Prostate gland (tissue), 2 donors: ENCODE measurements at regions not wholly inside any gene's neighbourhood (a gene's known extent, or its start where the extent isn't known, plus 50 kb on each side); places are given as distances from the start of the nearest gene placed in this dataset.
"Not testable (repeated sequence)": the region's sequence is repeated elsewhere in the genome, so short reads cannot be mapped to it uniquely, and the experiment has no call there.

Experiments used
- DNase-seq: peaks from one replicate; pipeline ENCODE4 v3.0.0-alpha.2; 2019; ENCODE audit warnings: low spot score
- H3K27ac ChIP-seq, 2 donors: fragments of 200-600 bp; sonication (generic); 2 replicates each; pipeline ENCODE4 v1.5.1; 2017 to 2019
- H3K27me3 ChIP-seq: fragments of 200-600 bp; sonication (generic); replicated peaks from 2 replicates; pipeline ENCODE4 v1.5.1; 2019; ENCODE audit not compliant: insufficient read depth
- H3K36me3 ChIP-seq, 2 donors: fragments of 200-600 bp; sonication (generic); 1 replicate in 1 of 2; 2 replicates in 1 of 2; pipeline versions ENCODE4 v1.5.1 to v1.8.1; 2017 to 2019
- H3K4me1 ChIP-seq: fragments of 200-600 bp; sonication (generic); replicated peaks from 2 replicates; pipeline ENCODE4 v1.5.1; 2019
- H3K4me3 ChIP-seq, 2 donors: fragments of 200-600 bp; sonication (generic); 2 replicates each; pipeline ENCODE4 v1.5.1; 2017 to 2019
- H3K9me3 ChIP-seq: fragments of 200-600 bp; sonication (generic); 2 replicates; pipeline ENCODE4 v1.5.1; 2017
- CTCF ChIP-seq, 4 experiments: fragments of 200-600 bp in 2 of 4; fragments of 450-650 bp in 2 of 4; sonication (generic) in 2 of 4; IDR thresholded peaks; 1 replicate in 3 of 4; 2 replicates in 1 of 4; pipeline ENCODE4 v1.5.1; 2016 to 2019; ENCODE audit warnings: antibody characterized with exemption in 4 of 4, mild to moderate bottlenecking in 2 of 4, moderate library complexity in 2 of 4
- WGBS: methylation state at CpG from one replicate; pipeline ENCODE4 v1.1.5; 2018; 5-methylcytosine and 5-hydroxymethylcytosine counted together
- intact Hi-C: fragments of 100-400 bp; cut with DNase I; formaldehyde crosslinking; loops from one replicate; pipeline ENCODE4 v1.14.2; 2022

GRCh38 chr15:30723540-30724175 lies 97.7 kb downstream of the ARHGAP11B start:
- H3K9me3 ChIP-seq, H3K27me3 ChIP-seq, H3K4me1 ChIP-seq, intact Hi-C loops, DNase-seq, H3K4me3 ChIP-seq, H3K36me3 ChIP-seq, H3K27ac ChIP-seq: not testable (repeated sequence)
- WGBS, result 100% methylated on average over 1 of the region's 1 CpG

DNA sequence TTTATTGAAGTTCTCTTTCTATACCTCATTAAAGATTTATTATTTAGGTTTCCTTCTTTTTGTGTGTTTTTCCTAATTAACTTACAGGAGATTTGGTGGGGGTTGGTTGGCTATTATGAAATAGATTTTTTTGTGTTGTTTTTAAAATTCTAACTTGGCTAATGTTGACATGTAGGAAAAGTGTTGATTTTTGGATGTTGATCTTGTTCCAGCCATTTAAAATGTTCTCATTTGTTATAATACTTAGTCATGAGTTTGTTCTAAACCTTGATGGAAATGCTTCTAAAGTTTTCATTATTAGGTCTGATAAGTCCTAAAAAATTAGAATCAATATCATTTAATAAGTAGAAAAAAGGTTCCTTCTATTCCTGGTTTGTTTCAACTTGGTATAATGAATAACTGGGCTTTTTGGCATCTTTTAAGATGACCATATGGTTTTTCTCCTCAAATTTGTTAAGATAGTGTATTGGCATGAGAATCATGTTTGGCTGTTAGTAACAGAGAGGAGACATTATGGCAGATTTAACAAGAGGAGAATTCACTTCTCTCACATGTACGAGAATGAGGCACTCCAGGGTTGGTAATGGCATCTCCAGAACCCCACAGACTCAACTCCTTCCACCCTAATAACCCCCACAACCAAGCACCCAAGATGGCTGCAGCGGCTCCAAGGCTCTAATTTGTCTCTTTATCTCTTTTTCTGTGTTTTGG lies 104.1 kb downstream of the ARHGAP11B start:
- H3K4me3 ChIP-seq, H3K36me3 ChIP-seq, H3K4me1 ChIP-seq, intact Hi-C loops, H3K27ac ChIP-seq, H3K9me3 ChIP-seq, DNase-seq, H3K27me3 ChIP-seq: not testable (repeated sequence)
- 76% methylated on average over 2 of the region's 2 CpGs for WGBS

DNA sequence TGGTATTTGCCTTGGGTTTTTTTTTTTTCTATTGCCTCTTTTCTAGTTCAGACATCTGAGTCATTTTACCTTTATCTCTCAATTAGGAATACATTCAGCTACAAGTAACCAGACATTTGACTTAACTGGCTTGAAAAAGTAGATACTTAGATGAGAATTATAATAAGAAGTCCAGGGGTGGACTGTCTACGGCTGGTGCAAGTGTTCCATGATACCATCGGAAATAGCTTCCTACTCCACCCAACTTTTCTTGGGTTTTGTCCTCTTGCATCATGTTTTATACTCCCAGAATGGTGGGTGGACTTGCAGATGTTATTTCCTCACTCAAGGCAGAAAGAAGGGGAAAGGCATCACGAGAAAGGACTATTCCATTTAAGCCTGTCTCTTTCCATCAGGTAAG lies 104.7 kb downstream of the ARHGAP11B start:
- DNase-seq, H3K9me3 ChIP-seq, H3K27me3 ChIP-seq, intact Hi-C loops, H3K4me3 ChIP-seq, H3K27ac ChIP-seq, H3K4me1 ChIP-seq, H3K36me3 ChIP-seq: not testable (repeated sequence)
- WGBS, result 96% methylated on average over 3 of the region's 3 CpGs

DNA sequence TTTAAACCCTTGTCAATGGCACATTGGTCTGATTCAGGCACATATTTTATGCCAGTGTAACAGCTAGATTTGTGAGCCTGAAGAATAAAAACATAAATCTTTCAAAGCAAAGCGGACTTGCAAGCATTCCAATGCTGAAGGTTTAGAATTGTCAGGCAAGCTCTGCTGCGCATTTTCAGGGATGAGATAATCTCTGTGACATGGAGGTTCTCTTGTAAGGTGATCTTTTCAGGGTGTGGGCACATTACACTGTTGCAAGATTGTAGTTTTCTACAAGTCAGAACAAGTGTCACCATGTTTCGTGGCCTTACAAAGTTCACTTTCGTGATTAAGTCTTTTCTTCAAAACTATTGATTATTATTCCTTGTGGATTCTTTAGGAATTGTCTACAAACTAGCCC lies 106.2 kb downstream of the ARHGAP11B start:
- WGBS, result 88% methylated on average over 4 of the region's 4 CpGs
- intact Hi-C loops, H3K27me3 ChIP-seq, H3K4me3 ChIP-seq, DNase-seq, H3K4me1 ChIP-seq, H3K27ac ChIP-seq, H3K9me3 ChIP-seq, H3K36me3 ChIP-seq: not testable (repeated sequence)

- 90% methylated on average over 10 of the region's 10 CpGs for WGBS
- H3K4me3 ChIP-seq, H3K27ac ChIP-seq, H3K4me1 ChIP-seq, DNase-seq, H3K9me3 ChIP-seq, intact Hi-C loops, H3K27me3 ChIP-seq, H3K36me3 ChIP-seq: not testable (repeated sequence)
Observed at GRCh38 chr15:30735884-30736564, 110.1 kb downstream of the ARHGAP11B start.

- intact Hi-C loops, DNase-seq, H3K9me3 ChIP-seq, H3K4me1 ChIP-seq, H3K36me3 ChIP-seq, H3K4me3 ChIP-seq, H3K27ac ChIP-seq, H3K27me3 ChIP-seq: not testable (repeated sequence)
- 84% methylated on average over 3 of the region's 3 CpGs for WGBS
Observed at GRCh38 chr15:30742796-30743195, 116.9 kb downstream of the ARHGAP11B start.

DNA sequence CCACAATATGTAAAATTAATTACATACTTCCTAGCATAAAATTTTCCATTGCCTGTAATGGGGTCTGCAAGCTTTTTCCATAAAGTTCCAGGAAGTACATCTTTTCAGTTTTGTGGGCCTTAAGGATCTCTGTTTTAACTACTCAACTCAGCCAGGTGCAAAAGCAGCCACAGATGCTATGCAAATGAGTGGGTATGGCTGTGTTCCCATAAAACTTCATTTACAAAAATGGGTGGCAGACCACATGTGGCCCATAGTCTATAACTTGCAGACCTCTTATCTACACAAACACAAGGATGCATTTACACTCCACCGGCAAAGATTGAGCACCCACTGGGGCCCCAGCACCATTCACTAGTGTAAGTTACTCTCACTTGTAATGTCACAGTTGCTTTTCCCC lies 123.1 kb downstream of the ARHGAP11B start:
- intact Hi-C loops, H3K27ac ChIP-seq, H3K9me3 ChIP-seq, H3K4me1 ChIP-seq, DNase-seq, H3K36me3 ChIP-seq, H3K27me3 ChIP-seq, H3K4me3 ChIP-seq: not testable (repeated sequence)
- 100% methylated on average over 1 of the region's 1 CpG for WGBS

GRCh38 chr15:30755036-30755687 lies 129.2 kb downstream of the ARHGAP11B start:
- H3K9me3 ChIP-seq, H3K27me3 ChIP-seq, H3K4me1 ChIP-seq, H3K4me3 ChIP-seq, H3K27ac ChIP-seq, intact Hi-C loops, H3K36me3 ChIP-seq: not testable (repeated sequence)
- 17% methylated on average over 4 of the region's 7 CpGs for WGBS
- peak in 1 of 4 experiments; percentile 17 for TF ChIP-seq CTCF (IDR thresholded peaks at IDR 0.05)
- DNase-seq, result peak; percentile 25

DNA sequence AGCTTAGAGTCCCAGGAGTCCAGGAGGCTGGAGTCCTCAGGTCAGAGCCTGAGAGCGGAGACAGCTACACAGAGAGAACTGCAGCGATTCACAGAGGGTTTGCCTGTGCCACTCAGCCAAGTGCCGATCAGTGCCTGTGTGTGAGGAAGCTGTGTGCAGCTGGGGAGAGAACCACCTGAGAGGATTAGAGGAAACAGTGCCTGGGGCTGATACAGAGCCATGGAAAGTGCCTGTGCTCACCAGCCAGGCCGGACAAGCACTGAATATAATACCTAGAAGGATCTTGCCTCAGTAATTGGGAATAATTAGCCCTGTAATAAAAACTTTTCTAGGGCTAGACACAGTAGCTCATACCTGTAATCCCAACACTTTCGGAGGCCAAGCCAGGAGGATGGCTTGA lies 134.7 kb downstream of the ARHGAP11B start:
- H3K36me3 ChIP-seq, intact Hi-C loops, H3K4me1 ChIP-seq, DNase-seq, H3K9me3 ChIP-seq, H3K4me3 ChIP-seq, H3K27ac ChIP-seq, H3K27me3 ChIP-seq: not testable (repeated sequence)
- 100% methylated on average over 4 of the region's 5 CpGs for WGBS

DNA sequence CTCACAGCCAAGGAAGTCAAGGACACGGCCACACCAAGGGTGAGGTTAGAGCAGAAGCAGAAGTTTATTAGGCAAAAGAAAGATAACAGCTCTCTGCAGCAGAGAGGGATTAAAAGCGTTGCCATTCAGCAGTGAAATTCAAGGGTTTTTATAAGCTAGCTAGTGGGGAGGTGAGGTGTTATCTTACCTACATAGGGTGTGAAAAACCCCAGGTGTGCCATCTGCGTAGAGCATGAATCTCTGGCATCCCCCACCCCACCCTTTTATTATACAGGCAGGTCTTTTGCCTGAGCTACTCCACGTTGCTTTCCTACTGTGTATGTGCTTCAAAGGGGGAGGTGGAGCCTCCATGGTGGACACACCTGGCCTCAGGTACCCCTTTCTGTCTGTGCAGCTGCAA lies 135.4 kb downstream of the ARHGAP11B start:
- WGBS, result 82% methylated on average over 3 of the region's 4 CpGs
- H3K9me3 ChIP-seq, H3K27me3 ChIP-seq, H3K36me3 ChIP-seq, DNase-seq, H3K27ac ChIP-seq, intact Hi-C loops, H3K4me1 ChIP-seq, H3K4me3 ChIP-seq: not testable (repeated sequence)

GRCh38 chr15:30769390-30770124 lies 134.2 kb upstream of the FAN1 start:
- H3K4me3 ChIP-seq, H3K27ac ChIP-seq, H3K9me3 ChIP-seq, intact Hi-C loops, H3K36me3 ChIP-seq, H3K4me1 ChIP-seq, DNase-seq, H3K27me3 ChIP-seq: not testable (repeated sequence)
- 73% methylated on average over 12 of the region's 12 CpGs for WGBS
